ENCODE measurements at regions not wholly inside any gene's neighbourhood (a gene's known extent, or its start where the extent isn't known, plus 50 kb on each side); places are given as distances from the start of the nearest gene placed in this dataset.
"Not testable (repeated sequence)": the region's sequence is repeated elsewhere in the genome, so short reads cannot be mapped to it uniquely, and the experiment has no call there.

DNA sequence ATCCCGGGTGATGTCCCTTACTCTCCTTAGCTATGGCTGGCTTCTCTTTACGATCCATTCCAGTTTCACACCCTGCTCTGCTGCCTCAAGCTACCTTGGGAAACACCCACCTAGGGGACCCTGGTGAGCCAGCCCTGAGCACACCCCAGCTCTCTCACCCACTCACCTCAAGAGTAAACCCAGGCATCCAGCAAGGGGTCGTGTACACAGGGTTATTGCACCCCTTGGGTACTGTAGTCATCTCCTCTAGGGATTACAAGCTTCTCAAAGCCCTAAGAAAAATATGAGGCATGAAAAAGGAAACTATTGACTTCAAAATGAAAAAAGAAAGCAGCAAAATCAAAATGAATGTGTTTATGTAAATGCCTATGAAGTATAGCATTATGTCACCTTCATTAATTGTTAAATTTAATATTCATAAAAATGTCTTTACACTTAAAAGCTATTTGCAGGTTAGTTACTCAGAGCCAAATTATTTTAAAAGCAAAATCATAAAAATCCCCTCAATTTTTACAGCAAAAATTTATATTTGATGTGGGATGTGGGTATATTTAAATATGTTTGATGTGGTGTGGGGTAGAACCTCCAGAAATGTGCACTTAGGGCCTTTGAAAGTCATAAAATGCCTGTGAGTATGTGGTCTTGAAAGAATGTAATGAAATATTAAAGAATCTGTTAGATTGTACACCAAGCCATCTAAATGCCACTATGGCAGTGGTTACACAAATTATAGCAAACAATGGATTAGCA, 190.3 kb downstream of the C1orf94 start:
- H3K27me3 ChIP-seq, result peaks cover 0 to 22% (median 10%) of the 10 kb centered on the region in 7 donors

GRCh38 chr1:34367954-34368353, 191.2 kb downstream of the C1orf94 start:
- Histone ChIP-seq H3K4me1 (no peaks in the 10 kb centered on the region), H3K4me3 (no peak overlapping the region), H3K9me3 (peaks cover 0 to 3% (median 0%) of the 10 kb centered on the region in 11 donors), H3K27me3 (peaks cover 0 to 22% (median 10%) of the 10 kb centered on the region in 7 donors), H3K36me3 (no peaks in the 10 kb centered on the region), H3K27ac (no peak overlapping the region)
- ATAC-seq (no peak), DNase-seq (no peak)
- 49 to 62% methylated on average over 6 of the region's 6 CpGs for whole genome bisulfite sequencing, 2 donors
- intact Hi-C loops (cut with DNase I), result no loop called here
- no peak for TF ChIP-seq CTCF (IDR thresholded peaks at IDR 0.05)

More for the DNA sequence above, 190.3 kb downstream of the C1orf94 start:
- Histone ChIP-seq H3K4me1 (no peaks in the 10 kb centered on the region), H3K36me3 (no peaks in the 10 kb centered on the region), H3K27ac (no peak overlapping the region), H3K4me3 (no peak overlapping the region), H3K9me3 (peaks cover 0 to 3% (median 0%) of the 10 kb centered on the region in 11 donors)
- no peak for TF ChIP-seq CTCF (IDR thresholded peaks at IDR 0.05)
- ATAC-seq, result no peak
- intact Hi-C loops (cut with DNase I), result no loop called here
- DNase-seq, result no peak
- WGBS, 2 donors, result 65 to 66% methylated on average over 3 of the region's 3 CpGs

DNA sequence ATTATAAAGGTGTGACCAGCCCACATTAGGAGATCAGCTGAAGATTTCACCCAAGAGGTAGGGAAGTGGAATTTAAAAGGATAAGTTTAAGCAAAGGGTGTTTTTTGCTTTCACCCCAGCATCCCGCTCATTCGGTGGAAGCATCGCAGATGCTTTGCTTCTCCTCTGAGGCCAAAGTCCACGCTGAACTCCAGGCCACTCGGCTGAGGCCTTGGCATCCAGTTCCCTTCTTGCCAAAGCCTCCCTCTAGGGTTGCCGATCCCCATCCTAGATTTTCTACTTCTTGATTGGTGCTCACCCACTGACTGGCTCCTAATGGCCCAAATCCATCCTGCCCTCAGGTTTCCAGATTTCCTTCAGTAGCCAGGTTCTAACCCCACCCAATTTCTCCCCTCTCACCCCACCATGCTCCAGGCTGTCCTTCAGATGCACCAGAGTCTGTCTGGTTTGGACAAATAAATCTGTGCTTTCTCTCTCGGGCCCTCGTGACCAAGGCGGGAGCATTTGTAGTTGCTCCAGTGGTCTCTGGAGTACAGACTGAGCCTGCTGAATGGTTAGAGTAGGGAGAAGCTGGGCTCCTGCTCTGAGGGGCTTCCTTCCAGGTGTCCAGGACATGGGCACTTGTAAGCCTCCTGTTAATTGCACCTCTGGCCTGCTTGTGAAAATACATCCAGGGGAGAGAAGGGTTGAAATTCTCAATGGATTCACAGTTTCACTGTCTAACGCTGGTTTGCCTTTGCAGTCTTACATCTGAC, 193.2 kb downstream of the C1orf94 start:
- Histone ChIP-seq H3K4me1 (no peaks in the 10 kb centered on the region), H3K9me3 (peaks cover 0 to 3% (median 0%) of the 10 kb centered on the region in 11 donors), H3K4me3 (no peak overlapping the region), H3K27me3 (peaks cover 0 to 26% (median 14%) of the 10 kb centered on the region in 7 donors), H3K36me3 (no peaks in the 10 kb centered on the region), H3K27ac (no peak overlapping the region)
- DNase-seq, result no peak
- no peak for ATAC-seq
- WGBS, 2 donors, result 86 to 89% methylated on average over 10 of the region's 10 CpGs
- intact Hi-C loops (cut with DNase I), result no loop called here
- TF ChIP-seq CTCF (IDR thresholded peaks at IDR 0.05), result no peak

DNA sequence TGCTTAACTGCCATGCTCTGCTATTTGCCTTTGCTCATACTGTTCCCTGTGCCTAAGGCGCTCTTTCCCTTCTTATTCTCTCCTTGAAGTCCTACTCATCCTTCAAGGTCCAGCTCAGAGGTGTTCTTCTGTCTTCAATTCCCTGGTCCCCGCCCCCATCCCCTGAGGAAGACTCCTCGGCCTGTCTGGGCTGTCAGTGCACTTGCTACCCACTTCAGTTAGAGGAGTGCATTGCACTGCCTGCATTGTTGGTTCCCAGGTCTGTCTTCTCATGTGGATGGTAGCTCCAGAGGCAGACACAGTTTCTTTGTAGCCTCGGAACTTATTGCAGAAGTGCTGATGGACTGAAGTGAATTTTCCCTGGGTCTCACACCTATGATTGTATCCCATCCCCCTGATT, 194.0 kb downstream of the C1orf94 start:
- no peaks in the 10 kb centered on the region for H3K9me3 ChIP-seq
- intact Hi-C loops (cut with DNase I), result no loop called here
- H3K4me1 ChIP-seq, result no peaks in the 10 kb centered on the region
- no peak for ATAC-seq
- H3K27ac ChIP-seq, result no peak overlapping the region
- no peak overlapping the region for H3K4me3 ChIP-seq
- H3K36me3 ChIP-seq, result no peaks in the 10 kb centered on the region
- peaks cover 0 to 24% (median 15%) of the 10 kb centered on the region in 7 donors for H3K27me3 ChIP-seq
- DNase-seq, result no peak
- no peak for TF ChIP-seq CTCF (IDR thresholded peaks at IDR 0.05)
- WGBS, 2 donors, result 70 to 72% methylated on average over 4 of the region's 4 CpGs

GRCh38 chr1:34371179-34371578, 194.5 kb downstream of the C1orf94 start:
- H3K9me3 ChIP-seq; H3K36me3 ChIP-seq; DNase-seq; intact Hi-C loops (cut with DNase I); H3K4me3 ChIP-seq; H3K4me1 ChIP-seq; ATAC-seq; H3K27ac ChIP-seq: not testable (repeated sequence)
- 76 to 78% methylated on average over 5 of the region's 5 CpGs for WGBS, 2 donors
- H3K27me3 ChIP-seq, result peaks cover 0 to 24% (median 15%) of the 10 kb centered on the region in 7 donors
